Right hindlimb (tissue), 1 donor: ENCODE measurements at regions not wholly inside any gene's neighbourhood (a gene's known extent, or its start where the extent isn't known, plus 50 kb on each side); places are given as distances from the start of the nearest gene placed in this dataset.
"Not testable (repeated sequence)": the region's sequence is repeated elsewhere in the genome, so short reads cannot be mapped to it uniquely, and the experiment has no call there.

Experiments used
- DNase-seq: peaks from one replicate; pipeline ENCODE4 v3.0.0-alpha.2; 2018

DNA sequence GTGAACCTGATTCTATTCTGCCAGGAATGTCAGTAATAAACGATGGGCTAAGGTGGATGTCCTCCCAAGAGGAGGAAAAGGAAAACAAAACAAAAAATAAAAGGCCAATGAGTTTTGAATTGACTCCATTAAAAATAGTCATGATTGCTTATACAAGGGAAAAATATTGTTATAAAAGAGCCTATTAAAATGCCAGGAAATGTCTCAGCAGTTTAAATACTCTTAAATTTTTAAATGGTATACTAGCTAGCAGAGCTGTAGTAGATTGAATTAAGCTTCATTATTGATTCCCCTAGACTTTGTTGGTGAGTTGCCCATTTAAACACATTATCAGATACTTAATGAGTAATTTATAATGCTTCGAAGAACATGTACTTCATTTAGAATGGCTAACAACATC, 990.9 kb upstream of the GJE1 start:
- no peak for DNase-seq

DNA sequence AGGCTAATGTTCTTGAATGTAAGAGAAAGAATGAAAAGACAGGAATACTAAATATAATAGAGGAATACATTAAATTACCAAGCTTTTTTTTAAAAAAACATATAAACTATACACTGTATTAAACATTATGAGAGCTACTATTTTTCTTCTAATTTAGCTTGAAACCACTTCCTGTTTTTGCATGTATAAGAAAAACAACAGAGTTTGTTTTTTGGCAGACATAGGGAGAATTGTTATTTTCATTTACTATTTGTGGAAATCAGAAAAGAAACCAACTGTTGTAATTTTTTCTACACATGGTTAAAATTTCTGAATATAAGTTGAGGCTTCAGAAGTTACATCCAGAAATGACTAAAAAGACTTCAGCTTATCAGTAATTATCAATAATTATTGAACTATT, 991.8 kb upstream of the GJE1 start:
- no peak for DNase-seq

DNA sequence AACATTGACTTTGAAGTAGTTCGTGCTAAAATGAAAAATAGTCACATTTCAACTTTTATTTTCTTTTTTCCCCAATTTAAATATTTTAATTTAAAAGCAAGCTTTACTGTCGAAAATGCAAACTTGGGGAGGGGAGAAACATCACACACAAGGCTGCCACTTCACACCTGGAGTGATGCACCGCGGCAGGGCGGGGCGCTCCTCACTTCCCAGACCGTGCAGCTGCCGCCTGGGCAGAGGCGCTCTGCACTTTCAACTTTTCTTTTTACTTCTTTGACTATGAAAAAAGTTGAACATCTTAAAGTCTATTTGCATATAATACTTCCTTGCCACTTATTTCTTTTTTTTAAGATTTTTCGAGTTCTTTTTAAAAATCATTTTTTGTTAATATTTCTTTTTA, 993.3 kb upstream of the GJE1 start:
- DNase-seq = no peak

DNA sequence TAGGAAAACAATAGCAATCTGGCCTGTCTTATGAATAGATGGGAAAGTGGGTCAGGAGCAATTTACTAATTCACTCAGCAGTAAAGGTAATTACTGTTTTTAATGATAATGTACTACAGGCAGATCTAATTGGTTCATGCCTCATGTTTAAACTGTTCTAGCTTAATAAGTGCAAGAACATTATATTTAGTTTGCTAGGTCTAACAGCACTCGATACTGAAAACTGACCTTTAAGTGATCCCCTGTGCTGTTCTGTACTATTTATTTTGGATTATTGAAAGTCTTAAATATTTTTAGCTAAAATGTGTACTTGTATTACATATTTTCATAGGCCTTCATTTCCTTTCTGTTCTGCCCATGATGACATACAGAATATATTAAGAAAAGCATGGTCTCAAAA, 998.0 kb upstream of the GJE1 start:
- no peak for DNase-seq

DNA sequence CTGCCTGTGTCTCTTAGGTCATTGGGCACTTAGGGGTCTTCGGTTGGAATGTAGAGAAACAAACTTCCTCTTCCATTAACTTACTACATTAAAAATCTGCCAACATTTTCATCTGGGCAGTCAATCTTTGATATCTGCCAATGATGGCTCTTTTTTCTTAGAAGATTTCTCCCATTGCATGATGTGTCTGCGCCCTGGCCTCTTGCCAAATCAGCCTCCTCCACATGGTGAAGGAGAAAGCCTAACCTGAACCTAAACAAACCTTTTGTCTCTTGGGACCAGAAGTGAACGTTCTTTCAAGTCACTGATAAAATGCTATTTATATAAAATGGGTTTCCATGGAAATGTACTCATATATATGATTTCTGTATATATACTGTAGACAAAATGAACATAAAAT, 998.9 kb upstream of the GJE1 start:
- DNase-seq = no peak

DNA sequence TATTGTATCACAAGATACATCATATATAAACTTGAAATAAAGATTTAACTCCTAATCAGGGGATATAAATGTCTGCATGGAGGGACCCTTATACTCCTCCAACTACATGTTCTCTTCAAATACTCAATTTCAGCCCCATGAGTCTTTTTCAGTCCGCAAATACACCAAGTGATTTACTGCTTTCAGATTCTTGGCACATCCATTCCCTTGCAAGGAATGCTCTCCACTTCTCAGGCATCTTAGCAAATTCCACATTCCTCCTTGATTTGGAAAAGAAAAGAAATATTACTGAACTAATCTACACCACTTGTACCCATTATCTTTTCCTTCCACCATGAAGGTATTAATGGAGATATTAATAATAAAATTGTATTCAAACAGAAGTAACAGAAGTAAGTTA, 999.4 kb upstream of the GJE1 start:
- no peak for DNase-seq

DNA sequence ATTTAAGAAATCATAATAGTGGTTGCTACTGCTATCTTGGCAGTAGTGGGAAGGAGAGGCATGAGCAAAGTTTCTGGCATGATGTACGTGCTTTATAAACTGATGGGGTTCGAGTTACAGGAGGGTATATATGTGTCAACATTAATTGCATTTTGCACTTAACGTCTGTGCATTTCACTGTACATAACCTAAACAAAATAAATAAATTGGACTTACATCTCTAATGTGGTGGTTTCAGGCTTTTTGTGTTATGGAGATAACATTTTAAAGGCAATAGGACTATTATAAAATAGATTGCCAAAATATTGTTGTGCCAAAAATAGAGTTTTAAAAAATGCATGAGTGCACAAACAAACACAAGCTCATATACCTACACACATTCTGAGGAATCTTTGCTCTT, 1001.1 kb upstream of the GJE1 start:
- no peak for DNase-seq

DNA sequence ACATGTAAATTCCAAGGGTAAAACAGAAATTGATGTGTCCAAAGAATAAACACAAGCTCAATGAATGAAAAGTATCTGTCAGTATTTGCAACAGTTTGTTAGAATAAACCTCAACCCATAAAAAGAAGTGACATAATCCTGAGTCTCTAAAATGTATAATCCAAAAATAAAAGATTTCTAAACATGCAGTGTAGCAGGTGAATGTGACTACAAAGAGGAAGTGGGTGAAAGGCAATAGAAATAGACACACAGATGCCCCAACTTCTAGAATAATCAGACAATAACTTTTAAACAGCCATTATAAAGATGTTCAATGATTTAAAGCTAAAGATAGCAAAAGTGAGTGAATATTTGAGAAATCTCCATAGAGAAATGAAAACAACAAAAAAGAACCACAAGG, 1009.2 kb upstream of the GJE1 start:
- no peak for DNase-seq

DNA sequence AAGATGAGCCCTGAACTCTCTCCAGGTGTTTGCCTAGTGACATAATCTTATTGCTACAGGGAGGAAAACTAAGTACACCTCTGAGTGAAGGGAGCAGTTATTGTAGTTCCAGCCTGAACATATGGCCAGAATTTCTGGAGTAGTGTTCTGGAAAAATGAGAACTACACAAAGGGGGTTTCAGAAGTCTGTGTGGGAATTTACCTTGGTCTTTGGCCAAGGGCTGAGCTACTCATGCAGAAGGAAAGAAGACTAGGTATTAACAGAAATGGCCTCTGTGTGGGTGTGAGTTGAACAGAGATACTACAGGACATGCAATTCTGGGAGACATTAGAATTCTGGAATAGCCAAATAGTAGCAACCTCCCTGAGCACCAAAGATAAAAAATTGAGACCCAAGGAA, 1009.7 kb upstream of the GJE1 start:
- peak; percentile 38 for DNase-seq

DNA sequence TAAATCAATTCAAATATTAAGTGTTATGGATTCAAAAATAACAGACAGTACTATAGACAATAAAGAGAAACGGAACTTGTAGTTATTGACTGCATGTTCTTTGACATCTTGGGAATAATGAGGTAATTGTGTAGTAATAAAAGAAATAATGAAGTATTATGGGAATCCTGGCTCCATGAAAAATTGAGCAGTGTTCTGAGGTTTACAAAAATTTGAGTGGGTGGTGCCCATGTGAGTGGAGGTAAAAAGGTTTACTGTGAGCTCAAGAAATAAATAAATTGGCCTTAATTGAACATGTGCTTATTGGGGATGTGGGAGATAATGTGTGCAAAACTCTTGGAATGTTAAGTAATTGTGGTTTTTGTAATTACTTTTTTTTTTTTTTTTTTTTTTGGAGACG, 1013.7 kb upstream of the GJE1 start:
- DNase-seq = no peak

DNA sequence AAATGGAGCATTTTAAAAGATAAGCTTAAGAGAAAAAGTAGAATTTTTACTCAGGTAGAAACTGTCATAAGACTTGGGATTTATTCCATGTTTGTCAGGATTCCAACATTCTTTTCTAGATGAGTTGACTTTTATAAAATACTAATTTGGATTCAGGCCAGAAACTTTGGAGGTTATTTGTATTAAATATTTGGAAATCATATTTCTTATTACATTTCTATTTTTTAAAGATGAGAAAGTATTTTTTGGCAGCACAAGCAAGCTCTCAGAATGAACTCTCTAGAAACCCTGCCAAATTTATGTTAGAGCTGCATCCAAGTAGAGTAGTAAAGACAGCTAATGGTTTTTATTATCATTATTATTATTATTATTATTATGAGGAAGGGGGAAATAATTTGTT, 1014.9 kb upstream of the GJE1 start:
- DNase-seq = no peak

DNA sequence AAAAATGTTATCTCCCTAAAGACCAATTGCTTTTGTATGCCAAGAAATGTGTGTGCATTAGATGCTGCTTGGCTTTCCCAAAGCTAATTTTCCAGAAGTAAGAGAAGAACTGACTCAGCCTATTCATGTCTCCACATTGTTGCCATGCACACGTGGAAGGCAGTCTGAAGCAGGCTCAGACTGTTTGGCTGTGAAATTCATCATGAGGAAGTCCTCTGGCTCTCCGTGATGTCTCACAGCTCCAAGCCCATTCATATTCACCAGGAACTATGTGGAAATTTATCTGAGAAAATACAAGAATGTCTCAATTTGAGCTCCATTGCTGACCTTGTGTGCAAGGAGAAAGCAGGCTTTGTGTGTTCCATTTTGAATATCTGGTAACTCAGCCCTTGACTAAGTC, 1022.2 kb upstream of the GJE1 start:
- DNase-seq = peak; percentile 62

DNA sequence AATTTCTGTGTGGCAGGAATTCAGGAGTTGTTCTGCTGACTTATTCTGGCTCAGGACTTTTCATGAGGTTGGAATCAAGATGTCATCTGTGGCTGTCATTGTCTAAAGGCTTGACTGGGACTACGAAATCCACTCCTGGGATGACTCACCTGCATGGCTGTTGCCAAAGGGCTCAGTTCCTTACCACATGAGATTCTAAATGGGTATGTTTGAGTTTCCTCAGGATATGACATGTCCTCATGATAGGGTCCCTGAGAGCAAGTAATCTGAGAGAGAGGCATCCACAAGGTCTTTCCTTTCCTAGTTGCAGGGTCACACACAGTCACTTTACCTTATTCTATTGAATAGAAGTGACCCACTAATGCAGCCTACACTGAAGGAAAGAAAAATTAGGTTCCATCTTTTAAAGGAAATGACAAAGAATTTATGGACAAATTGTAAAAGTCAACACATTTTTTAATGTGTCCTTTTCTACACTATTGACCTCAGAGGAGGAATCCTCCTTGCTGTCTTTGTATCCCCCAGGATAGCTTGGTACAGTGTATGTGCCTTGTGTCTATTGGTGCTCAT, 1025.0 kb upstream of the GJE1 start:
- DNase-seq = no peak

DNA sequence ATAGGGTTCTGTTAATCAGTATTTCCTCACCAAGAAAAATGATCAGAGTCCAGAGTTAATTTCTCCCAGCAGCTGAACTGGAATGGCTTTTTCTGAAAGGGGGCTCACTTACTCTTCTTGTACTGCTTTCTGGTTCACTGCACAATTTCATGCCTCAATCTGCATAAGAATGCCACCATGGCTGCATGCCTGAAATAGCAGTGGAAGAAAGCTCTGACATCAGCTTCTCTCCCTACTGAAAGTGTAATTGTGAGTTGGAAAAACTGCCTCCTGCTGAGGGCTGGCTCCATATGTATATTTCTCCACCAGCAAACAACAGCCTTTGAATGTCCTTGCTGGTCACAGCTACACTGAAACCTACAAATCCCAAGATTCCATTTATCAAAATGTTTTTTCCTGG, 1027.2 kb upstream of the GJE1 start:
- no peak for DNase-seq

DNA sequence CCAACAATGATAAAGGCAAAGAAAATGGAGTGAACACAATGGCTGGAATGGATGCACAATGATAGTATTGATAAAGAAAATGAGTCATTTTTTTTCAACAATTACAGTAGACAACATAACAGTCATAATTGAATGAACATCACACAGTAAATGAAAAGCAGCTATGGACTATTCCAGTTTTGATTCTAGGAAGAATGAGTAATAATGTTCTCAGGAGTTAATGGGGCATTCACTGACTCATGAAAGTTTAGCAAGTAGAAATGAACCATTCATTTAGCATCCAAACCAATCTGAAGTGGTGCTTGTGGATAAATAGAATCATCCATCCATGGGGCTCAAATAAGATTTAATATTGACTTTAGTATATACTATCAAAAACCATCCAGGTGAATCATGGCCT, 1029.5 kb upstream of the GJE1 start:
- no peak for DNase-seq

DNA sequence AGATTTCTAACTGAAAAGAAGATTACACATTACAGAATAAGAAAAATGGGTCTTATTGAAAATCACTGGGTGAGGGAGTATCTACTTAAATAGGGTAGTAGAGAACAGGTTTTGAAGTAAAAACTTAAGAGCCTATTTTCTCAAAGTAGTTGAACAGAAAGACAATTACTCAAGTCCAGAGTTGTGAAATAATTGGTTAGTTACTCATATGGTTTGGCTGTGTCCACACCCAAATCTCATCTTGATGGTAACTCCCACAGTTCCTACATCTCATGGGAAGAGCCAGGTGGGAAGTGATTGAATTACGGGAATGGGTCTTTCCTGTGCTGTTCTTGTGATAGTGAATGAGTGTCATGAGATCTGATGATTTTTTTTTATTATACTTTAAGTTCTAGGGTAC, 1035.3 kb upstream of the GJE1 start:
- no peak for DNase-seq

DNA sequence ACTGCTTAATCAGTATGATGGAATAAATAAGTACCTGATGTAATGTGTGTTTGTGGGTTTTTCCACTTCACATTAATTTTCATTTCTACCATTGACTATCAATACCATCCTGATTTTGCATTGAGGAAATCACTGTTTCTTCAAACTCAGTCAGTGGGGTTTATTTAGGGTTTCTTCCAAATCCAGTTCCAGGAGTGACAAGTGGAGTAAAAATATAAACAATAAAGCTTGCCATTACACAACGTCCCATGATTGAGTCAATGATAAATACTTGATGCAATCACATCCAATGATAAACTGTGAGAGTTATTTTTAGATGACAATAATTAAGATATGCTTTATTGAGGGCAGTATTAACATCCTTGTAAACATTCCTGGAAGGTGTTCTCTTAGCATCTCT, 1037.4 kb upstream of the GJE1 start:
- no peak for DNase-seq

DNA sequence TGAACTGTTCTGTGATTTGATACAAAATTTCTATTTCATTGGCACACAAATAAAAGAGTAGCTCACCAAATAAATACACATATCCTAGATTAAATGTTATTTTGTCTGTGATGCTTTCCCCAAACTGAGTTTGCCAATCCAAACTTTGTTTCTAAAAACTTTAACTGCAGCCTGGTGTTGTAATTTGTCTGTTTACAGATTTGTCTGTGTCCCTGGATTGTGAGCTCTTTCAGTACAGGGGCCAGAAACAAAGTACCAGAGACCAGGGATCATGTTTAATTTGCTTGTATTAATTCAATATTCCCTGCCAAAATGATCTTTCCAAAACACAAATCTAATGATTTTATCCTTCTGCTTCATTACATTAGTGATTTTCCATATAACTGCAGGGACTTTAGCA, 1044.6 kb upstream of the GJE1 start:
- DNase-seq = no peak

DNA sequence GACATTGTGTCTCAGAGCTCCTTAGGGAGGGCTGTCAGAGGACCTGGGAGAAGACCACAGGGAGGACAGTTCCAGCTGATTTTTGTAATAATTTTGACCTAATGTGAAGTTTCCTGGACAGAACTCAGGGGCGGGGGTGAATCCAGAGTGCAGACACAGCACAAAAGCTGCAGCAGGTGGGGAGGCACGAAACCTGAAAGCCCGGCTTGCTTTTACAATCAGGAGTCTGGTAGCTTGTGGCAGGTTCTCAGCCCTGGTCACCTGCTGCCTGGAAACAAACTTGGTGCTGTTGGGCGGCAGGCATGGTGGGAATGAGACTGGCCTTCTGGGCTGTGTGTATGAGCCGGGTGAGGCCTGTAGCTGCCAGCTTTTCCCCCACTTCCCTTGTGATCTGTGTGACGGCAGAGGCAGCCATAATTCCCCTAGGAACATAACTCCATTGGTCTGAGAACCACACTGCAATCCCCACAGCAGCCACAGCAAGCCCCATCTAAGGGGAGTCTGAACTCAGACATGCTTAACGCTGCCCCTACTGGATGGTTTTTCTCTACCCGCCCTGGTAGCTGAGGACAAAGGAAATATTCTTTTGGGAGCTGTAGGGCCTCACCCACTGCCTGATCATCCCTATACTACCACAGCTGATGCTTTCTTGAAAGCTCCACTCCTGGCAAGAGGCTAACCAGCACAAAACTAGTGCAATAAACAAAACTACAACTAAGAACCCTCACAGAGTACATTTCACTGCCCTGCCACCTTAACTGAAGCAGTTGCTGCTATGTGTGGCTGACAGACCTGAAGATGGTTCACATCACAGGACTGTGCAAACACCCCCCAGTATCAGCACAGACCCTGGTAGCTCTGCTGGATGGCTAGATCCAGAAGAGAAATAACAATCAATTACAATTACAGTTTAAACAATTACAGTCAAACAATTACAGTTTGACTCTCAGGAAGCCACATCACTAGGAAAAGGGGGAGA, 1055.1 kb upstream of the GJE1 start:
- no peak for DNase-seq

DNA sequence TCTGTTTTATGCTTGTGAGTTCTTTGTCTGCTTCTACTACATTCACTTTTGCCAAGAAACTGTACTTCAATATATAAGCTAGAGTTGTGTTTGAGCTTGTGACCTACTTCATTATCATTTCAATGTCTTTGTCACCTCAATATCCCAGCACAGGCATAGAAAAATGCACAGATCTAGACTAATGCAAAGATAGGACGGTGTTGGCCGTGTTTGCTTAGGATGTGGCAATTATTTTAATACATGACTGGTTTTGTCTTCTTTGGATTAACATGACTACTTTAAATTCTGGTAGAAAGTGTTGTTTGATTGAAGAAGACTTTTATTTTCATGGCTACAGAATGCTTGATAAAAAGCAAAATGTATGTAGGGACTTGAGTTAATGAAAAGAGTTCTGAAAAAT, 1075.0 kb upstream of the GJE1 start:
- no peak for DNase-seq

DNA sequence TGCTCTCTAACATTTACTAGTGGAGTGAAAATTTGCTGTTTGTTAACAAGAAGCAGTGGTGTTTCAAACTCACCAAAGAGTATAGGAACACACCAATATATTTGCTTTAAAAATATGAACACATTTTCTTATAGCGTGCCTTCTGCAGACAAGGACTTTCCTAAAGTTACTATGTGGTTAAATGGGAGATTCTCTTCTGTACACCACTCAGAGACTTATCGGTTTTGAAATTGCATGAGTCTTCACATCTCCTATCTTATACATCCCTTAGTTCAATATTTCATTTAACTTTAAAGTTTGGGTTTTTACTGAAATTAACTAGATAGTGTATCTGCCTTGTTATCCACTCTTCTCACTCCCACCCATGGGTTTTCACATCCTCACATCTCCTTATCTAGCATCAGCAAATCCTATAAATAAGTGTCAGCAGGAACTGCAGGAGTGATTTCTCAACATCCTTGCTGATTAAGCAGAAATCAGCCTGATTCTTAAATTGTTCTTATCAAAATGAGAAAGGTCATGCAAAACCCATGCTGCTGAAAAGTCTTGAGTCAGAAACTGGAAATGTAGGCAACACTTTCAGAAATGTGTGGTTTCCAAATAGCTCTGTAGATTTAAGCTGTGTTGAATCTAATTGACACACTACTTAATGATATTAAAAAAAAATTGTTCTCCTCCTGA, 1075.6 kb upstream of the GJE1 start:
- DNase-seq = no peak

DNA sequence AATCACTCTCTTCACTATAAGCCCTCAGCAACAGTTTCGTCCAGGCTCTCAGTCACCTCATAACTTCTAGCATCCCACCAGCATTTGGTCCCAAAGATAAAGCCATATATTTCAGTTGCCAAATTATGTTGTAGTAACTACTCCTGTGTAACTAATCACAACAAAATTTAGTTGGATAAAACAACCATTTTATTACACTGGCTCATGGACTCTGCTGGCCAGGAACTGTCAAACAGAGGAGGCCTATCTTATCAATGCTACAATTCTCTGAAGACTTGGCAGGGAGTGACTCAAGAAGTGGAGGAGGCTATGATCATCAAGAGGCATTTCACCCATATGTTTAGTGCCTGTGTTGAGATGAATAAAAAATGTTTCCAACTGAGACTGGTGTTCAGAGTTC, 1082.3 kb upstream of the GJE1 start:
- no peak for DNase-seq

DNA sequence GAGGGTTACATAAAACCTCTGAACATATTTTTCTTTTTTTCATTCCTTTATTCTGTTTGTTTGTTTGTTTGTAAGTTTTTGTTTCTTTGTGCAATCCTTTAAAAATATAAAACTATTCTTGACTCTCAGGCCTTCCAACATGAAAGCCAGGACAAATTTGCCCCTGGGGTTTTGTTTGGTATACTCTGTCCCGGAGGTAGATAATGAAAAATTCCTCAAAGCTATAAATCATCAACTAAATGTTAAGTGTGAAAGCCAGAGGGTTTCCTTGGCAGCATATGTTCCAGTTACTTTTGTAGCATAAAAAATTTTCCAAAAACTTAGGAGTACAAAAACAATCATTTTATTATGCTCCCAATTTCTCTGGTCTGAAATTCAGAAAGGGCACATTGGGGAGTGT, 1084.3 kb upstream of the GJE1 start:
- DNase-seq = no peak

DNA sequence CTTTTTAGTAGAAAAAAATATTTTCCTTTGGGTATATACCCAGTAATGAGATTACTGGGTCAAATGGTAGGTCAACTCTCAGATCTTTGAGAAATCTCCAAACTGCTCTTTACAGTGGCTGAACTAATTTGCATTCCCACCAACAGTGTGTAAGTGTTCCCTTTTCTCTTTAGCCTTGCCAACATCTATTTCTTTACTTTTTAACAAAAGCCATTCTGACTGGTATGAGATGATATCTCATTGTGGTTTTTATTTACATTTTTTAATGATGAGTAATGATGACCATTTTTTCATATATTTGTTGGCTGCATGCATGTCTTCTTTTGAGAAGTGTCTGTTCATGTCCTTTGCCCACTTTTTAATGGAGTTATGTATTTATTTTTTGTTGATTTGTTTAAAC, 1086.2 kb upstream of the GJE1 start:
- DNase-seq = not testable (repeated sequence)
